ENCODE measurements at regions not wholly inside any gene's neighbourhood (a gene's known extent, or its start where the extent isn't known, plus 50 kb on each side); places are given as distances from the start of the nearest gene placed in this dataset.
"Not testable (repeated sequence)": the region's sequence is repeated elsewhere in the genome, so short reads cannot be mapped to it uniquely, and the experiment has no call there.

DNA sequence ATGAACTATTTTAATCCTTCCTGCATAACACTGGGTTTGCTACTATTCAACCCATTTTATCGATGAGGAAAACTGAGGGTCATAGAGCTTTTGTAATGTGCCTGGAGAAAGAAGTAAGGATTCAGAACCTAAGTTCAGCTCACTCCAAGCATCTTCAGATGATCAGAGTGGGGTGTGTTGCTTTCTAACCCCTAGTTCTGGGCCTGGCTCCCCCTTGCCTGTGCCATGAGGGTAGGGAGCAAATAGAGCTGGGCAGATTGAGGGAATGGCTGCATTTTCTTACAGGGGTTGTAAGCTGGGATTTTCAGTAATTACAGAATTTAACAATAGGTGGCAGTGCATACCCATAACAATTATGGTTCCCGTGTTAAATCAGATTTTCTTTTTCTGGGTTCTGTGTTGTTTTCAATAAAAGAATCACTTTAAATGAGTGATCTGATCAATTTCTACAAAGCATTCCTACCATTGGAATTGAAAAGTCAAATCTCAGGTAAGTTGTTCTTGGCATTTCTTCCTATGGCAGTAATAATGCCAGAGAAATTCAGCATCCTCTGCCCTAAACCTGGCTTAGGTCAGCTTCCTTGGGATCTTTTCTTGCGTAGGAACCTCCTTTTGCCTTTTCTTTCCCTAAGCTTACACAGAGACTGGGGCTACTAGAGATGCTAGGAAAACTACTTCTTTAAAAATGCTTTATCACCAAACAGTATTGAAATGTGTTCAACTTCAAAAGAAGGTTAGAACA, 103.8 kb upstream of the IL12A start:
- no peak for DNase-seq

DNA sequence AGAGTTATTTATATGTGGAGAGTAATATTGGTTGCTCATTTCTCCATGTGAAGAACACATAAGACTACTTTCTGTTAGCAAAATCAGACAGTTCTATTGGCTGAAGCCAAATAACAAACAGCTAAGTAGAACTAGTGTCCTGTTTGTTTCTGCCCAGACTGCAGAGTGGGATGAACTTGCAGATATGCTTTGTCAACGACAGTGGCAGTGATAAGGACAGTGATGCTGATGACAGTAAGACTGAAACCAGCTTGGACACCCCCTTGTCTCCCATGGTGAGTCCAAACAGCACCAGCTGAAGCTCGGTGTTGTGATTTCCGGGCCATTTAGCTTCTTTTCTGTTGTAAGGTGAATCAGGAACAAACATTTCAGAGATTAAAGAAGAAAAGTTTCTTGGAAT, 102.6 kb upstream of the IL12A start:
- DNase-seq, result no peak

DNA sequence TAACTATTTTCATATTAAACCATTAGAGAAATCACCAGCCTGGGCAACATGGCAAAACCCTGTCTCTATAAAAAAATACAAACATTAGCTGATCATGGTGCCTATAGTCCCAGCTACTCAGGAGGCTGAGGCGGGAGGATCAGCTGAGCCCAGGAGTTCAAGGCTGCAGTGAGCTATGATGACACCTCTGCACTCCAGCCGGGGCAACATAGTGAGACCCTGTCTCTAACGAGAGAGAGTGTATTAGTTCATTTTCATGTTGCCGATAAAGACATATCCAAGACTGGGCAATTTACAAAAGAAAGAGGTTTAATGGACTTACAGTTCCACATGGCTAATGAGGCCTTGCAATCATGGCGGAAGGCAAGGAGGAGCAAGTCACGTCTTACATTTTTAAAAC, 102.1 kb upstream of the IL12A start:
- DNase-seq, result not testable (repeated sequence)

DNA sequence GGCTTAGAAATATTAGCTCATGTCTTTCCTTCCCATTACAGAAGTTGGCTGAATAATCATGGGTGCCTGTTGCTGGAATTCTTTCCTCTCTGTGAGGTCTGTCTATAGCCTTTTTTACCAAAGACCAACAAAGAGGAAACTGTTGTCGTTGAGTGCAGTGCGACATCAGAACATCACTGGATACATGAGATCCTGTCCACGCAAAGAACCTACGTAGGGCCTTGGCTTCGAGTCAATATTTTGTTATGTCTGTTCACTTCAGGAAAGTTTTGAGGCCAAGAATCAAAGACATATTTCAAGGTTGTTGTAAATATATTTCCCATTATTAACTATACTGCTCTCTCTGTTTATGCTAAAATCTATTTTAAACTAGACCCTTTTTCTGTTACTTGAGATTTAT, 101.5 kb upstream of the IL12A start:
- DNase-seq, result no peak

DNA sequence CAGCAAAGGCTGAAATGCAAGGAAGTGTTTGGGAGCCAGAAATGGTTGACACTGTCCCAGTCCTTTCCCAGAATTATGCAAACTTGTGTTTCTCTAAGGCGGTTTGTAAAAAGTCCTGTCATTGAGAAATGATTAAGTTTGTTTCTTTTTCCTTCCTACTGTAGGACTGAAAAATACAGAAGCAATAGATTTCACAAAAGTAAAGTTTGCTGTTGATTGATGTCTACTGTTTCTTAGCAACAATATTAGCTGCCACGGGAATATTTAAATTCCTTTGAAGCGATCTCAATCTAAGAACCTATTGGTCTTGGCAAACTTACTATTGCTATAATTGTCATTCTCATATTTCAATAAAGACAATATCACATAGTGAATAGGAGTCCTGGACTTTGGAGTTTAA, 100.7 kb upstream of the IL12A start:
- DNase-seq, result no peak

DNA sequence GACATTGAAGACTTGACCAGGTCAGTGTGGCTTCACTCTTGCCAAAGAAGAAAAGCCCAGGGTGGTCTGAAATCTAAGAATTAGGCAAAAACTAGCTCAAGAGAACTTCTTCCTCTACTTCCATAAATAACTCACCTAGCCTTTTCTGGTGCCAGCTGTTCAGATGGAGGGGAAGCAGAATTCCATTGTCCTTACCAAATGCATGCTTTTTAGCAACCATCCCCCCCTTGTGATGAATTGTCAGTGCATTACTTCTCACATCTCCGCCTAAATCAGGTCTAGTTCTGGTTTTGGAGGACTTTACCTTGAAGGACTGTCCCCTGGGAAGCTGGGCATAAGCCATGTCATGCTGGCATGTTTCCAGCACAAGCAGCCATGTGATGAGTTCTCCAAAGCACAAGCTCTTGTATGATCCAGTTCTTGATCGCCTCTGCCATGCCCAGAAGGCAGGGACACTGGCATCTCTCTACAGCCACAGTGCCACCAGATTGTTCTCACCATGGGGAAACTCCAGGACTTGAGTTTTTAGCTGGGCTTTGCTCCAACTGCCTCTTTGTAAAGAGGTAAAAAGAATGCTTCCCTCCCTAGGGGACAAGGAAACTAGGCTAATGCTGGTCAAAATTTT, 96.4 kb upstream of the IL12A start:
- DNase-seq, result no peak

DNA sequence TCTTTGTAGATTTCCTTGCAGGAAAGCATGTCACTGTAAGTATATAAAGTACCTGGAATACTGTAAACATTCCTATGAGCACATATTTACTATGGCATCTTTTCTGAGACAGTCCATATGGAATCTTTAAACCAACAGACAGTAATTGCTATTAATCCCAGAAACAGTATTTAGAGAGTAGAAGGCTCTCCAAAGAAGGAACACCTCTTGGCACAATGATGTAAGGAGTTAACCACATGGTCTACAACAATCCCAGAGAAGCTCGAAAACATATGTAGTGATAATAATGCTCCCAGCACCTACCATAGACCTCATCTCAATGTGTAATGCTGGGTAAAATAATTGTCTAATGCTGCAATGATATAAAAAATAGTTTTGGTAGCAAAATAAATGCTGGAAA, 95.8 kb upstream of the IL12A start:
- DNase-seq, result no peak

DNA sequence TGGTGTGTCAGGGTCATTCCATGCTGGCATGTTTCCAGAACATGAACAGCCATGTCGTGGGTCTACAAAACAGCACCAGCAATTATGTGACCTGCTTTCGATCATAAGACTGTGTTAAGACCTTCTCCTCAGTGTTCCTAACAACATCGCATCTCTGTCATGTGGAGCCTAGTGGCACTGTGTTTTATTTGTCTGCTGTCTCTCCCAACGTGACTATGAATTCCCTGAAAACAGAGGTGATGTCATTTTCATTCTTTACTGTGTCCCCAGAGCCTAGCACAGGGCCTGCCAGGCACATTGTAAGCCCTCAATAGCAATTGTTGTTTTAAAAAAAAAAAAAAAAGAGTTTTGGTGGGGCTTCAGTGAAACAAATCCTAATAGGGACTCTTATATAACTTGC, 94.2 kb upstream of the IL12A start:
- no peak for DNase-seq

DNA sequence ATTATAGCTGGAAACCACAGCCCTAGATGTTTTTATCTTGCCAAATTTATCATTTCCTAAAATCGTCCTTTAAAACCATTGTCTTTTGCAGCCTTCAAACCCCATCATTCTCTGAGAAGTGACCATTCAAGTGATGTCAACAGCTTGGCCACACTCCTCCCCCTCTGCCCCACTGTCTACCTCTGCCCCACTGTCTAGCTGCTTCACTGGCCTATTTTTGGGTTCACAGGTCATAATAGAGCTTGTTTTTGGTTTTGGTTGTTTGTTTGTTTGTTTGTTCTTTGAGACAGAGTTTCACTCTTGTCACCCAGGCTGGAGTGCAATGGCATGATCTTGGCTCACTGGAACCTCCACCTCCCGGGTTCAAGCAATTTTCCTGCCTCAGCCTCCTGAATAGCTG, 93.2 kb upstream of the IL12A start:
- DNase-seq, result no peak

DNA sequence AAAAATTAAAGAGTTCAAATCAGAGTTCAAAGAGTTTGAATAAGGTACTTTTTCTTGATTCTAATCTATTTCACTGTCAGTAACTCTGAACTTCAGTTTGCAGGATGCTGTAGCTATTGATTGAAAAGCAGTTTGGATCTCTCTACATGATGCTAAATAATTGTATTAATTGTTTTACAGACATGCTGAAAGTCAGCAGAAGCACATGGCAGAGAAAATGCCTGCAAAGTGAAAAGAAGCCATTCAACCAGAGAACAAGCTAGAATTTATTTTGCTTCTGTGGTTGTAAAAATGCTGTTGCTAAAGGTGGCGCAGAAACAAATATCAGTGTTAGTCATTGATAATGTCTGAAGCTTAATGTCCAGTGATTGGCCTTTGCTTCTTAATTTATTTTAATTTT, 92.1 kb upstream of the IL12A start:
- no peak for DNase-seq

DNA sequence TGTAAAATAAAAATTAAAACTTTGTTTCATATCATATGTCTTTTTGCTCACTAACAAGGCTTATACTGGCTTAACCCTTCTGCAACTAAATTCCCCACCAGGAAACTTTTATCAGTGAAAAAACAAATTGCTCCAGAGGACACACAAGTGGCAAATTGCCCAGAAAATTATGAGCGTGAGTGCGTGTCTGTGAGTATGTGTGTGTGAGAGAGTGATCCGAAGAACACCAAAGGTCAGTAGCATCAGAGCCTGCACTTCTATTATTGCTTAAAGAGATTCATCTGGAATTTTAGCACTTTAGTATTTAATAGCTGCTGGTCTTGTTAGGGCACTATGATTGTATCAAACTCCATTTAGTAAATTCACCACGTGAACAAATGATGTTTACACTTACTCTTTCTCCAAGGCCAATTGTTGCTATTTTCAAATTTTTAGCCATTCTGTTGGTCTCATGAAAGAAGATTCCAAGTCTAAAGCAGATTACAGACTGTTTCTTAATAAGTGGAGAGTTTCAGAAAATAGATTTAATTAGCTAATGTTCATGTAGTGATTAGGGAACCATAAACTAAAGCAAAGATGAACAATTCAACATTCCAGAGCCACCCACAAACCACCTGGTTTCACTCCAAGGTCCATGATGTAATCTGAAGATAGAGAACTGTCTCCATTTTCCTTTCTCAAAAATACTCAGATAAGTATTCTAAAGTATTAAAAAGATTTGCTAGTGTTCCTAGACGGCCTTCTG, 91.1 kb upstream of the IL12A start:
- DNase-seq, result no peak

DNA sequence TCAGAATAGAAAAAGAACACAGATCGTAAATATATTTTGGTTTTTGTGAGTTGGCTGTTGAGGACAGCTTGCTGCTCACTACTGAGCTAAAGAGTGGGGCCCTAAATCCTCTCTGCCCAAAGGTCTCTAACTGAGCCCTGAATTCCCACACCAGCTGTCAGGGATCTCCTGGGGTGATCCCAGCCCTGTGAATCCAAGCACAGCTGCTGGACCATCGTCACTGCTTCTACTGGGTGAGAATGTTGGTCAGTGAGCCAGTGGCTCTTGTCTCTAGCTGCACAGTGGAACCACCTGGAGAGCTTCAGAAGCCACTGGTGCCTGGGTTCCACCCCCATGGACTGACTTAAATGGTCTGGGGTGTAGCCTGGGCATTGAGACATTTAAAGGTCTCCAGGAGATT, 90.5 kb upstream of the IL12A start:
- DNase-seq, result no peak

DNA sequence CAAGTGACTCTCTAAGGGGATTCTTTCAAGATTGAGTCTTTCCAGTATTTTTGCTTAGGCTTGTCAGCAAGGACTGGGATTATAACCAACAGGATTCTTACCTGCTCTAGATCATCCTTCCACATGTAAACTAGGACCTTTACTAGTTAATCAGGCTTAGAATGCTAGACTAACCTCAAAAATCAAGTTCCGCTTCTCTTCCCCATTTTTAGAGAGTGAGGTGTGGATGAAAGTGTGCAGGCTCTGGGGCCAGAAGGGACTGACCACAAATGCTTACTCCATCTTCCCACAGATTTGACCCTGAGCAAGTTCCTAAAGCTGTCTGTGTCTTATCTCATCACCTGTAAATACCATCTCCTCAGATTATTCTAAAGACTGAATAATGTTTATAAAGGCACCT, 89.5 kb upstream of the IL12A start:
- no peak for DNase-seq

DNA sequence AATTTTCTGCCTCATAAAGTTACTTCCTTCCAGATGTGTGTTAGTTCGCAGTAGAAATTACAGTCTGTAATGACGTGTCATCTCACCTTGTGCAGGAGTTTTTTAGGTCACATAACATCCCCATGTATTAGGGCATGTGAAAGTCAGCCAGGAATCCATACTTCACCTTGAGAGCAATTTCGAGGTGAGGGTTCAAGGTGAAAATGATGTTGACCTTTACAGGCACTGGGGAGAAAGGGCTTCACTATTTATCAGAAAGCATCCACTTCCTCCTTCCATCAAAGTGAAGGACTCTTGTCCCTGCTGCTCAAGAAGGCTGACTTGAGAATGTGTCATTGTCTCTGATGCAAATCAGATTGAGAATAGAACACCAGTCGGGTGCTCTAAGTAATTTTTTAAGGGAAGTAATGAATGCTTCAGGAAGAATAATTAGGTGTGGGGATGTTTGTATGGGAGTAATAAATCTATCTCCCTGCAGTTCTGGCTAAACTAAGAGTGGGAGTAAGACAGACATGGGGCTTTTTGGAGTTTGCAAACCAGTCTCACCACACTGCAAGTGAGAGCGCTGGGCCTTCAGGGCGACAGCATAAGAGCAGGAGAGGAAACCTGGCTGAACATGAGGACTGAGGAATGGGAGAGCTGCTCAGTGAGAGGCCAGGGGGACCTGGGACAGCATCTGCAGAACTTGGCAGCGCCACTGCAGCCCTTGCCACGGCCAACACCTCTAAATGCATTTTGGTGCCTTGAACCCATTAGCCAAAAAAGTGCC, 85.9 kb upstream of the IL12A start:
- DNase-seq, result no peak

DNA sequence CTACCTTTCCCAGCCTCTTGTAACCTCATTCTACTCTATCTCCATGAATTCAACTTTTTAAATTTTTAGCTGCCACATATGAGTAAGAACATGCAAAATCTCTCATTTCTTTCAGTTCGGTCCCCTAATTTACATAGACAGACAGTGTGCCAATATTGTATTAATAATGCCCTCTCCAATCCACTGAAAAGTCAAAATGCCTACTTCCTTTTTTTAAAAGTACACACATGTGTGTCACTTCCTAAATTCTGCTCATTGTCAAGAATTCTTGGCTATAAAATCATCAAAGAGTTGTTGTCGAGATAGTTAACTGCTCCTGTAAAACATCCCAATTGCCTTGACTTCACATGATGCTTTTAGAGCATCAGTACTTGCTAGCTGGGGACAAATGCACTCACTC, 84.2 kb upstream of the IL12A start:
- DNase-seq, result no peak

DNA sequence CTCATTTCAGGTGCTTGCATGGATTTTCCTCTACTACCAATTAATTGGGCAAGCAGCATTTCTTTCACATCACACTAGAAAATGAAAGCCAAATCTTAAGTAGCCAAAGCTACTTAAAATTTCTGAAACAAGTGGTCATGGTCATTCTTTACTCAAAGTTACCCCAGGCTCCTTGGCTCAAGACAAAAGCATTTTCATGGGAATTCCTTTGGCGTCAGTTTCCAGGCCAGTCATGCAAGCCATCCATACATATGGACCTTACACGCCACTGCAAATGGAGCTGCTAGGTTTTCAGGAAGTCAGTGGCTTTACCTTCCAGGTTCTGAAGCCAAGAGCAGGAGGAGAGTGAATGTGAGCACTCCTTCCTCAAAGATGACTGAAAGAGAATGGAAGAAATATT, 83.7 kb upstream of the IL12A start:
- DNase-seq, result no peak

DNA sequence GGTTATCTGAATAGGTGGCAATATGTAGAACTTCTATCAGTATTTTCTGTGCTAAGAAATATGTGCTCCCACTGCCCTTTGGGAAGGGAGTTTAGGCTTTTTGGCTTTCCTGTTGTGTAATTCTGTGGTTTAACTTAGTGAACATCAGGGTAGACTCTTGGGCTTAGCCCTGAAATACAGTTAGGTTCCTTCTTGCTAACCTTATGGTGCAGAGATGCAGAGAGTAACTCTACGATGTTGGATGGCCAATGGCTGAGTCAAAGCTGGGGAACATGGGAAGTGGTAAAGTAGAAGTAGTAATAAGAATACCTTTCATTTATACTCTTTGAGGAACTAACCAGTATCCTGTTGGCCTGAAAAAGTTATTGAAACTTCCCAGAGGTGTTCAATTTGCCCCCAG, 80.8 kb upstream of the IL12A start:
- DNase-seq, result no peak

DNA sequence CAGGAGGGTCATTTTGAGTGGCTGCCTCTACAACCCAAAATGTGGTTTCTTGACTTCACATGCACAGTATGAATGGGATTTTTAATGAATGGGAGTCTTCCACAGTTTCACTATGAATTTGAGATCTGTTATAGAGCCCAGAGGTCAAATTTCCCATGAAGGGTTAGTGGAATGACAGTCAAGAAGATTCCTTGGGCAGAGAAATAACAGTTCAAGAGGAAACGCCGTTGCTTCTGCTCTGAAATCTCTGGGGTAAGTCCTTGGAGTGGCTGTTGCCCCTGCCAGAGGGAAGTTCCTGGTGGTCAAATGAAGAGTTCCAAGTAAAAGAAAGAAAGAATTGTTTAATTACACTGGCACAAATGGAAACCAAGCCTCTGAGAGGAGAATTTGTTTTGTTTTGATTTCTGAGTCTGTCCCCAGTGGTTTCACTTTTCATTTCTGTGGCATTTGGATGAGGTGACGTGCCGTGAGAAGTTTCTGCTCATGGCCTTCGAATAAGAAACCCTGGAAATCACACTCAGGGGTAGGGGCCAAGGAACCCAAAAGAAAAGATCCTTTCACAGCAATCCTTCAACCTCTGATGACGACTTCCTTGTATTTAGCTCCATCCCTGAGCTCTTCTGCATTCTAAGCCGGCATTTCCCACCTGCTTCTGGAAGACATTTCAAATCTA, 77.5 kb upstream of the IL12A start:
- no peak for DNase-seq

DNA sequence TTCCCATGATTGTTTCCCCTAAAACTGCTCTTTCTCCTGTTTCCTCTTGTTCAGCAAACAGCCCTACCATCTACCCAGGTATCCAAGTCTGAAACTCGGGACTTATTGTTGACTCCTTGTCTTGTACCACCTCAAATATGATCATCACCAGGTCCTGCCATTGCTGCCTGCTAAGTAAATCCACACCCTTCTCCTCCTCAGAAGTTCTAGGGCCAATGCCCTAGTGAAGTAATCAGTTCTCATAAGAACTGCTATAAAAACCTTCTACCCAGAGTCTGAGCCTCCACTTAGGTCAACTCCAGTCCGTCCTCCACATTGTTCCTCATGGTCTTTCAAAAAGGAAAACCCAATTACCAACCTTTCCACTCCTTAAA, 77.0 kb upstream of the IL12A start:
- DNase-seq, result no peak

DNA sequence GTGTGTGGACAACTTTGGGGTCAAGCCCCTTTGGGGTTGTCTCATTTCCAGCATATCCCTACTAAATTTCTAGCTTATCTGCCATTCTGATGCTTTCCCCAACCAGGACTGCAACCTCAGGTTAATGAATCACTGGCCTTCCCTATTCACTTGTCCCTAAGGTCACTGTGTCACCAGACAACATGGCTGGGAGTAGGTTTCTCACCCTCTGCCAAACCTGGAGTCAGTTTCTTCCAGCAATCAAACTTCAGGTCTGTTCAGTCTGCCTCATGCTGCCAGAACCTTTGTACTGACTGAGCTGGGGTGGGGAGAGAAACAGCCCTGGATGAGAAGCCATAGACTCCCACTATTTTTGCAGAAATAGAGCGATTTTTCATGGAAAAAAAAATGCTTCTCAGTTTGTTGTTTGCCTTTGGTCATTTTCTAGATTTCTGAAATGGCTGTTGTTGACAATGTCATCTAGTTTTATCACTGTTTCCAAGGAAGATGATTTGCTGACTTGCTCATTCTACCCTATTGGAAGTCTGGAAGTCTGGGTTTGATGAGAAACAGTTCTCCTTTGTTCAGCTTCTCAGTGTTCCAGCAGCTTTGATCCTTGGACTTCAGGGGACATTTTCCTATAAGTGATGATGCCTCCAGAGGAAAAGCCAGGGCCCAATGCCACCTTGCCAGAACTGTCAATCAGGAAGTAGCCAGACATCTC, 74.8 kb upstream of the IL12A start:
- no peak for DNase-seq

DNA sequence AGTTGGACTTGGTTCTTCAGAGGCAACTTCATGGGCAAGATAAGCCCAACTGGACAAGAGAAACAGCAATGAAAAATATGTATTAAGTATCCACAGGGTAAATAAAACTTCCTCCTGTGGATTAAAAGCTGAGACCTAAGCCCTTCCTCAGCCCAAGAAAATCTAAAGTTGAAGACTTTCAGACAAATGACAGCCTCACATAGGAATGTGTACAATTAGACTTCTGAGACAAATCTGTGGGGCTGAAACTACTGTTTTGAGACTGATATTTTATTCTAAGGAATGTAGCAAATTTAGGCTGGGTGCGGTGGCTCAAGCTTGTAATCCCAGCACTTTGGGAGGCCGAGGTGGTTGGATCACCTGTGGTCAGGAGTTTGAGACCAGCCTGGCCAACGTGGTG, 74.2 kb upstream of the IL12A start:
- DNase-seq, result no peak

DNA sequence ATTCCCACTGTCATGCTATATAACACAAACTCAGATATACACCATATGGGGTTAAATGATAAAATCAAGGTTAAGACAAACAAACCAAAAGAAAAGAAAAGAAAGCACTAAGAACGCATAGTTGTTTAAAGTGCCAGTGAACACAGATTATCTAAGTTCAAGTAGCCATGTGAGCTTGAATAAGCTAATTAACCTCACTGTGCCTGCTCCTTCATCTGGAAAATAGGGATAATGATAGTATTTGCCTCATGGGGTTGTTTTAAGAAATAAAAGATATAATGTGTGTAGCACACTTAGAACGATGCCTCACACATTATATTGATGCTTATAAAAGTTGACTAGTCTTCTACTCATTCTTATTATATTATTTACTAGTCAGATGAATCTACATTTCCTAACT, 72.6 kb upstream of the IL12A start:
- no peak for DNase-seq
